GM12878 (cell line): ENCODE measurements at regions not wholly inside any gene's neighbourhood (a gene's known extent, or its start where the extent isn't known, plus 50 kb on each side); places are given as distances from the start of the nearest gene placed in this dataset.

Source experiments
- ATAC-seq: fragments of 200-7000 bp; cut with Tn5 transposase; 3 replicates; pipeline ENCODE4 v1.9.1; 2020; ENCODE audit warnings: mild to moderate bottlenecking, moderate library complexity
- BruUV-seq: library from RNA; stranded (reverse); fragments of 400-500 nt; replicated peaks from 2 replicates; lab custom pipeline; 2021; lab: Mats Ljungman, UMichigan
- CTCF ChIA-PET: fragments of 300-600 bp; sonication (Branson Sonifier 250); formaldehyde crosslinking; extraction: SDS; loops from one replicate; lab custom pipeline; 2021; ENCODE audit warnings: inconsistent platforms; lab: Yijun Ruan, JAX
- POLR2A ChIA-PET: fragments of 350-600 bp; formaldehyde crosslinking; extraction: SDS; loops from one replicate; lab custom pipeline; 2021; ENCODE audit warnings: inconsistent platforms; lab: Charles Lee
- RAD21 ChIA-PET: fragments of 300-600 bp; sonication (Branson Sonifier 250); formaldehyde crosslinking; loops from one replicate; lab custom pipeline; 2023; ENCODE audit warnings: antibody characterized with exemption; ENCODE audit not compliant: unreplicated experiment; lab: Charles Lee
- SMC1A ChIA-PET: fragments of 300-600 bp; sonication (Branson Sonifier 250); formaldehyde crosslinking; loops from one replicate; lab custom pipeline; 2023; ENCODE audit not compliant: unreplicated experiment, uncharacterized antibody; lab: Charles Lee
- DNase-seq: peaks from one replicate; pipeline ENCODE4 v3.0.0-alpha.2; 2011; ENCODE audit warnings: low read depth, low spot score
- FAIRE-seq: peaks from 3 replicates; lab custom pipeline; 2011; peaks lifted over from hg19 to GRCh38; lab: Jason Lieb, UNC
- H2AFZ ChIP-seq: 2 replicates; pipeline ENCODE4 v1.6.0; 2011; ENCODE audit warnings: low read depth, low read length, control low read depth; ENCODE audit not compliant: control insufficient read depth
- H3K27ac ChIP-seq: 2 replicates; pipeline ENCODE4 v1.5.1; 2011; ENCODE audit warnings: control low read depth; ENCODE audit not compliant: control insufficient read depth, insufficient read depth
- H3K27me3 ChIP-seq, 2 experiments: replicated peaks in 1 of 2; 2 replicates each; pipeline versions ENCODE4 v1.6.0 to v1.6.1; 2011; ENCODE audit warnings: low read length in 1 of 2; ENCODE audit not compliant: control insufficient read depth in 2 of 2, insufficient read depth in 2 of 2
- H3K36me3 ChIP-seq, 2 experiments: 2 replicates each; pipeline ENCODE4 v1.5.1; 2011; ENCODE audit warnings: low read length in 1 of 2; ENCODE audit not compliant: control insufficient read depth in 2 of 2, insufficient read depth in 2 of 2
- H3K4me1 ChIP-seq: 2 replicates; pipeline ENCODE4 v1.6.1; 2011; ENCODE audit warnings: mild to moderate bottlenecking, low read length, moderate library complexity, mixed read lengths; ENCODE audit not compliant: control insufficient read depth, insufficient read depth
- H3K4me2 ChIP-seq: 2 replicates; pipeline ENCODE4 v1.6.0; 2011; ENCODE audit warnings: control low read depth; ENCODE audit not compliant: control insufficient read depth, insufficient read depth
- H3K4me3 ChIP-seq: fragments of 200-600 bp; sonication (generic); 2 replicates; pipeline ENCODE4 v1.5.1; 2016
- H3K79me2 ChIP-seq: 2 replicates; pipeline ENCODE4 v1.6.0; 2011; ENCODE audit warnings: low read length; ENCODE audit not compliant: control insufficient read depth, insufficient read depth
- H3K9ac ChIP-seq: 2 replicates; pipeline ENCODE4 v1.8.0; 2011; ENCODE audit warnings: low read length, control low read depth, mixed read lengths; ENCODE audit not compliant: control insufficient read depth, insufficient read depth
- H3K9me3 ChIP-seq: replicated peaks from 3 replicates; pipeline ENCODE4 v1.5.1; 2011; ENCODE audit warnings: mild to moderate bottlenecking, low read length; ENCODE audit not compliant: control insufficient read depth, insufficient read depth
- H4K20me1 ChIP-seq: 2 replicates; pipeline ENCODE4 v1.6.0; 2011; ENCODE audit not compliant: control insufficient read depth, insufficient read depth
- CHD1 ChIP-seq: IDR thresholded peaks from 2 replicates; pipeline ENCODE4 v1.6.1; 2012; ENCODE audit warnings: low read depth, low read length, improper control_type of control experiment
- MEF2A ChIP-seq: IDR thresholded peaks from 2 replicates; pipeline ENCODE4 v1.6.1; 2011; ENCODE audit warnings: low read depth, mild to moderate bottlenecking, low read length, moderate library complexity; ENCODE audit not compliant: insufficient read depth
- RBBP5 ChIP-seq: fragments of 200-600 bp; sonication (generic); conservative IDR thresholded peaks from 2 replicates; pipeline ENCODE4 v1.6.1; 2016
- WGBS: methylation state at CpG from one replicate; pipeline ENCODE4 v1.1.6; 2016; ENCODE audit warnings: low lambda C conversion rate; ENCODE audit not compliant: insufficient replicate concordance, insufficient coverage; ENCODE audit errors: missing lambda C conversion rate; 5-methylcytosine and 5-hydroxymethylcytosine counted together
- in situ Hi-C: fragments of 300-500 bp; cut with MboI; formaldehyde crosslinking; loops from 9 replicates; pipeline ENCODE4 v1.14.3; 2018; ENCODE audit warnings: mixed read lengths
- intact Hi-C: fragments of 100-400 bp; cut with micrococcal nuclease; formaldehyde crosslinking; loops from one replicate; pipeline ENCODE4 v1.14.2; 2022; ENCODE audit not compliant: unreplicated experiment
- TF ChIP-seq, protein P1 (sequence below): IDR thresholded peaks from 2 replicates; pipeline ENCODE4 v1.6.1; 2012; ENCODE audit warnings: low read depth, low read length, improper control_type of control experiment
- TF ChIP-seq, protein P2 (sequence below): fragments of 150-350 bp; IDR thresholded peaks from 2 replicates; pipeline ENCODE4 v1.6.1; 2016; ENCODE audit warnings: low read depth, low read length

DNA sequence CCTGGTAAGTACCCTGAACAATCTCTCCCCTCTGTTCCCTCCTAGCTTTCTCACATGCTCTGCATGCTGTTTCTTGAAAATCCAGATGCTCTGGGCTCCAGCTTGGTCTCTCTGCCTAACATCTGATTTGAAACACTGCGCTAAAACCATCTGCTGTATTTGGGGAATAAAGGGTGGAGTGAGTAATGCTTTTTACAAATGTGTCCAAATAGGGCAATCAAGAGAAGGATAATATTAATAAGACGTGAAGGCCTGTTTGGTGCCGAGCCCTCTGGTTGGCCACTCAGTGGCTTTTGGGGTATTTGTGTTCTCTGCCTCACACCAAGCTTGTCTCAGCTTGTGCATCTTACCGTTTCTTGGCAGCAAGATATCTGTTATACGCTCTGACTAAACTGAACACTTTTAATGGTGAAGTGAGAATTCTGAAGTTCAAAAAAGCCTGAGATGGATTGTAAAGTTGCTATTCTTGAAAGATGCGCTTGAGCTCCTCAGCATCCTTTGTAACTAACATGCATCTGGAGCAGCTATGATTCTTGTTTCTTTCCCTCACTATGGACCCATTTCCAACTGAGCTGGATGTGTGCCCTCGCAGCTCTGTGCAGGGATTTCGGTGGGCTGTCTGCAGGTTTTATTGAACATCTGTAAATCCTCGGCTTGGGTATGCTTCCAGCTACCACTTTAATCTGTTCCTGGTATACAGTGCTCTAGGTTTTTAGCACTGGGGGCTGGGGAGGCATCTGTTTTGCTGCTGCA is 269.4 kb downstream of the RWDD3 start:
- TF ChIP-seq RBBP5 = no peak
- TF ChIP-seq MEF2A = no peak
- TF ChIP-seq, protein P1, sequence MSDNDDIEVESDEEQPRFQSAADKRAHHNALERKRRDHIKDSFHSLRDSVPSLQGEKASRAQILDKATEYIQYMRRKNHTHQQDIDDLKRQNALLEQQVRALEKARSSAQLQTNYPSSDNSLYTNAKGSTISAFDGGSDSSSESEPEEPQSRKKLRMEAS = no peak
- no peak for TF ChIP-seq CHD1
- TF ChIP-seq, protein P2, sequence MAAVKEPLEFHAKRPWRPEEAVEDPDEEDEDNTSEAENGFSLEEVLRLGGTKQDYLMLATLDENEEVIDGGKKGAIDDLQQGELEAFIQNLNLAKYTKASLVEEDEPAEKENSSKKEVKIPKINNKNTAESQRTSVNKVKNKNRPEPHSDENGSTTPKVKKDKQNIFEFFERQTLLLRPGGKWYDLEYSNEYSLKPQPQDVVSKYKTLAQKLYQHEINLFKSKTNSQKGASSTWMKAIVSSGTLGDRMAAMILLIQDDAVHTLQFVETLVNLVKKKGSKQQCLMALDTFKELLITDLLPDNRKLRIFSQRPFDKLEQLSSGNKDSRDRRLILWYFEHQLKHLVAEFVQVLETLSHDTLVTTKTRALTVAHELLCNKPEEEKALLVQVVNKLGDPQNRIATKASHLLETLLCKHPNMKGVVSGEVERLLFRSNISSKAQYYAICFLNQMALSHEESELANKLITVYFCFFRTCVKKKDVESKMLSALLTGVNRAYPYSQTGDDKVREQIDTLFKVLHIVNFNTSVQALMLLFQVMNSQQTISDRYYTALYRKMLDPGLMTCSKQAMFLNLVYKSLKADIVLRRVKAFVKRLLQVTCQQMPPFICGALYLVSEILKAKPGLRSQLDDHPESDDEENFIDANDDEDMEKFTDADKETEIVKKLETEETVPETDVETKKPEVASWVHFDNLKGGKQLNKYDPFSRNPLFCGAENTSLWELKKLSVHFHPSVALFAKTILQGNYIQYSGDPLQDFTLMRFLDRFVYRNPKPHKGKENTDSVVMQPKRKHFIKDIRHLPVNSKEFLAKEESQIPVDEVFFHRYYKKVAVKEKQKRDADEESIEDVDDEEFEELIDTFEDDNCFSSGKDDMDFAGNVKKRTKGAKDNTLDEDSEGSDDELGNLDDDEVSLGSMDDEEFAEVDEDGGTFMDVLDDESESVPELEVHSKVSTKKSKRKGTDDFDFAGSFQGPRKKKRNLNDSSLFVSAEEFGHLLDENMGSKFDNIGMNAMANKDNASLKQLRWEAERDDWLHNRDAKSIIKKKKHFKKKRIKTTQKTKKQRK = no peak
- no peak for FAIRE-seq
- CTCF ChIA-PET = interaction anchor here (0.8 kb wide), 1 partner anchor 167 kb away, joined by 3 read pairs; no protein-coding TSS in a partner anchor

More for the DNA sequence above, 269.4 kb downstream of the RWDD3 start:
- WGBS = 32% methylated on average over 9 of the region's 9 CpGs
- H3K4me1 ChIP-seq = no peaks in the 10 kb centered on the region
- no TSS peak for BruUV-seq
- no peaks in the 10 kb centered on the region for H3K9me3 ChIP-seq
- intact Hi-C loops = no loop called here
- DNase-seq (no peak), ATAC-seq (no peak)
- H4K20me1 ChIP-seq = no peaks in the 10 kb centered on the region
- in situ Hi-C loops = no loop called here
- no peaks in the 10 kb centered on the region for H3K27me3 ChIP-seq
- H3K36me3 ChIP-seq = no peaks in the 10 kb centered on the region
- H3K79me2 ChIP-seq = no peaks in the 10 kb centered on the region
- H2AFZ ChIP-seq = no peak overlapping the region
- no peak overlapping the region for H3K4me3 ChIP-seq
- SMC1A ChIA-PET = no interaction called here
- no peak overlapping the region for H3K27ac ChIP-seq
- H3K4me2 ChIP-seq = no peak overlapping the region
- H3K9ac ChIP-seq = no peak overlapping the region
- RAD21 ChIA-PET = no interaction called here
- POLR2A ChIA-PET = no interaction called here
